ENCODE measurements at regions not wholly inside any gene's neighbourhood (a gene's known extent, or its start where the extent isn't known, plus 50 kb on each side); places are given as distances from the start of the nearest gene placed in this dataset.
"Not testable (repeated sequence)": the region's sequence is repeated elsewhere in the genome, so short reads cannot be mapped to it uniquely, and the experiment has no call there.

GRCh38 chr17:30653038-30653437 is 171.5 kb downstream of the CRLF3 start:
- TF ChIP-seq SP1 (IDR thresholded peaks at IDR 0.05); FOXA1 (IDR thresholded peaks at IDR 0.05); ZNF384 (IDR thresholded peaks at IDR 0.05); BHLHE40 (IDR thresholded peaks at IDR 0.05; ENCODE audit: borderline replicate concordance): not testable (repeated sequence)
